GM04504 (cell line): ENCODE measurements at regions not wholly inside any gene's neighbourhood (a gene's known extent, or its start where the extent isn't known, plus 50 kb on each side); places are given as distances from the start of the nearest gene placed in this dataset.
A peak's percentile ranks its signal among the peaks of the same experiment; 100 is the strongest.

ENCODE experiments used
- DNase-seq: peaks from one replicate; pipeline ENCODE4 v3.0.0-alpha.2; 2012; ENCODE audit warnings: low read depth

DNA sequence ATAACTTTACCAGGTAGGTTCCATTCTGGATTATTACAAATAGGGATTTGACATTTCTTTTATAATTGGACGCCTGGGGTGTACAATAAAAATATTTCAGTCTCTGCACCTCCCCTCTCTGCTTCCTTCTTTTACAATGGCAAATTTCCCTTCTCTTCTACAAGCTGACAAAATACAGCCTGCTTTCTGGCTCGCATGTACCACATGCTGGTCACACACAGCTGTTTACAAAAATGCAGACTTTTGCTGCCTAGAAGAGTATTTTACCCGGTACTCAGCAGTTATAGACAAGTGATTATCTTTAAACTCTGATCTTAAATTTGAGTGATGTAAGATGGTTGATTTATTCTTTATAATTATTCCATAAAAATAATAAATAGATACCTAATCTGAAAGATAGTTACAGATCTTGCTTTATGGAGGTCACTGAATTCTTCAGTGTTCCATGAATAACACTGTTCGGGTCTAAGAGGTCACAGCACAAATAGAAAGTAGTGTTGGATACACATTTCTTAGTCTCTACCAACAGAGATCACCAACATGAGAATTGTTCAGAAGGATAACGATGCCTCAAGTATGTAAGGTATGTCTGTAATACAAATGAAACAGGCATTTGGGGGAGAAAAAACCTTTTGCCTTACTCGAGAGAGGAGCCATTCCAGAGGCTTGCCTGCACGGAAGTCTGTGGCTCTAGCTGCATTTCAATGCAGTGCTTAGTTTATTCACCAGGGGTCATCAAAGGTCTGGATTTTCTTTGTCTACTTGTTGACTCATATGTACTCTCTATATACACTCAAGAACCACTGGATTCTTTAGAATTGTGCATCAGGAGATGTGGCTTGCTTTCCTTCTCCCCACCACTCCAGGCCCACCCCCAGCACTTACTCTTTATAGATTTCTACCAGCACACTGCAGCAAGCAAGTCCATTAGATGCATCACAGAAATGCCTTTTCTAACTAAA lies 206.6 kb upstream of the RFX3 start:
- peak; percentile 72 for DNase-seq

DNA sequence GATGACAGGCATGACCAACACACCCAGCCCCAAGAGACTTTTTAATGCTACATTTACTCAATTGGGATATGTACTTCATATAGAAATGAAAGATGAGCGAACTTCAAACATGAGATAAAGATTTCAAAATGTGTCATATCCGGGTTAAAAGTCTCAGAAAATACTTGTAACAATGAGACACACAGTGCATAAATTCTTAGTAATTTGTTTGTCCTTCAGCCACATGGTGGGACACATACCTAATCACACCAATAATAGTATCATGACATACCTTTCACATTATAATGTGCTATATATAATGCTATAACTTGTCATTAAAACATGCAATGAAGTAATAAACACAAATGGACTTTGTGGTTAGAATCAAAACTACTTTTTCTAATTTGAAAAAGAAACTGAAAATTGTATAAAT lies 204.7 kb upstream of the RFX3 start:
- no peak for DNase-seq

DNA sequence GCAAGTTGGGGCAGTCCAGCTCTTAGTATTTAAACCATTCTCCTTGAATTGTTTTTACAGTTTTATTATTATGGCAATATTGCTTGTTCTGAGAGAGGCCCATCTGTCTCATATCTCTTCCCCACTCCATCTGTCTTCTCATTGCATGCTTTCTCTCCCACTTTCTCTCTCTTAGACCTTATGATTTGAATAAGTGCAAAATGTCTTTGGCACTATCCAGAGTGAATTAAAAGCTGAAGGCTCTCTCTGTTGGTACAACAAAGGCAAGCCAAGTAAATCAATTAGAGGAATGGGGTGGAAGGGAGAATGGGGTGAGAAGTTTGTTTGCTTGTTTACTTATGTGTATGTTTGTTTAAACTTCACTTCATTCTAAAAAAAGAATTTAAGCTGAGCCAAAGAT lies 195.3 kb upstream of the RFX3 start:
- no peak for DNase-seq

DNA sequence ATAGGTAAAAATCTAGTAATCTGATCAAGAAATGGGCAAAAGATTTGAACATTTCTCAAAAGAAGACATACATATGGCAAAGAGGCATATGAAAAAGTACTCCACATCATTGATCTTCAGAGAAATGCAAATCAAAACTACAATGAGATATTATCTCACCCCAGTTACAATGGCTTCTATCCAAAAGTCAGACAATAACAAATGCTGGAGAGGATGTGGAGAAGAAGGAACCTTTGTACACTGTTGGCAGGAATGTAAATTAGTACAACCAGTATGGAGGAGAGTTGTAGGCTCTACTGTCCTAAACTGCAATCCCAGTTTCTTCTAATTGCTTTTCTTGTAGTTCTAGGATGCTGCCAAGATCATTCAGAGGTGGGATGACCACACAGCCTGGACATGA lies 193.5 kb upstream of the RFX3 start:
- no peak for DNase-seq

DNA sequence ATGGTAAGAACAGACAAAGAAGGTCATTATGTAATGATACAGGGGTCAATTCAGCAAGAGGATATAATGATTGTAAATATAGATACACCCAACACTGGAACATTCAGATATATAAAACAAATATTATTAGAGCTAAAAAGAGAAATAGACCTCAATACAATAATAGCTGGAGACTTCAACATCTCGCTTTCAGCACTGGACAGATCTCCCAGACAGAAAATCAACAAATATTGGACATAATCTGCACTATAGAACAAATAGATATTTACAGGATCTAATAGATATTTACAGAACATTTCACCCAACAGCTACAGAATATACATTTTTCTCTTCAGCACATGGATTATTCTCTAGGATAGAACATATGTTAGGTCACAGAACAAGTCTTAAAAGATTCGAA lies 190.6 kb upstream of the RFX3 start:
- DNase-seq, result no peak

DNA sequence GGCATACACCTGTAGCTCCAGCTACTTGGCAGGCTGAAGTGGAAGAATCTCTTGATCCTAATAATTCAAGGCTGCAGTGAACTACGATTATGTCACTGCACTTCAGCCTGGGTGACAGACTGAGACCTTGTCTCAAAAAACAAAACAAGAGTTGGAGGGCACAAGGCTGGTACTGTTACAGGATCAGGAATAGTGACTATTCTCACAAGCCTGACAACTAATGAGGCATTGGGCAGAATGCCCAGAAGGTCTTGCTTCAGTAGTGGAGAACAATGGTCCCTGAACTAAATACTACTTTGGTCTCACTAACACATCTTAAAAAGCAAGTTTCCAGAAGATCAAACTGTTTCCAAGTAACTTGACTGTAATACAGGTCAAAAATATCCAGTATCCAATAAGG lies 182.9 kb upstream of the RFX3 start:
- no peak for DNase-seq

DNA sequence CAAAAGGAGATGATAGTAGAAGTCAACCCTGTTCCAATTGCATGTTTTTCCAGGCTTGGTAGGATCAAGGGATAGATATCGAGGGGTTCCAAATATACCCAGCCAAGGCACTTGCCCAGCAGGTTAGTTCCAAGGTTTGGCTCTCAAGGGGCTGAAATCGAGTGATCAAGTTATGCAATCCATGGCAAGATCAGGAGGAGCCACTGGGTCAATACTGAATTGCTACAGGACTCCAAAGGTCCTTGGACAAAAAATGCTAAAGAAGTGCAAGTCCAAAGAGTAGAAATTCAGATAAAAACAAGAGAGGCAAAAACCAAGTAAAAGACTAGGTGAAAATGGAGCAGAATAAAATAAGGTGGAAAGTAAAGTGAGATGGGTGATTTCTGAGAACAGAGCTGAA lies 179.1 kb upstream of the RFX3 start:
- no peak for DNase-seq

DNA sequence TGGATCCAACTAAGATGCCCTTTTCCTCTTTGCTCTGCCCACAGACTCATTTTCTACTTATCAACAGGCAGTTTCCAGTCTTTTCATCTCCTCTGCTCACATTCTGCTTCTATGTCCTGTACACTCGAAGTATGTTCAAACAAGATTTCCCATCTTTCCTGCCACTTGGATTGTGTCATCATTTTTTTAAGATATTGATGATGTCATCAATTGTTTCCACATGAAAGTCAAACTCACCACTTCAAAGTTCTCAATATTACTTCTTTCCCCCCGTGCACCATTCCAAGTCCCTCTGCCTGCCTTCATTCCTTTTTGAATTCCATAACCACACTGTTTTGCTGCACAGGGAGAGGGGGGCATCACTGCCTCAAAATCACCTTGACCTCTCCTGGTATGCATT lies 175.0 kb upstream of the RFX3 start:
- no peak for DNase-seq

DNA sequence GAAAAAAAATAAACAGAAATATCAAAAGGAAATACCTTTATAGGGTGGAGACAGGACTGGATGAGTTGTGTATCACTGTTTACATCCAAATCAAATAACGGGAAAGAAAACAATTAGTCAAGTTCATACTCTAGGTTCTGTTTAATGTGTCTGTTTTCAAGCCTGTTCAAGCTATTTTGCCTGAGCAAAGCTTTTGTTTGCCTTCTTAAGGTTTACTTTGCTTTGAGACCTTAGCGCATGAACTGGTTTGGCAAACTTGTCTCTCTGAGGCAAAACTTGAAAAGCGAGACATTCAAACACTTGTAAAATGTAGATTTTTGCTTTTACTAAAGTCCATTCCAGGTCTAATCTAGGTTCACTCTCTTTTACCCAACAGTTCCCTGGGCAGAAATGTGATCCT lies 174.1 kb upstream of the RFX3 start:
- DNase-seq, result no peak

DNA sequence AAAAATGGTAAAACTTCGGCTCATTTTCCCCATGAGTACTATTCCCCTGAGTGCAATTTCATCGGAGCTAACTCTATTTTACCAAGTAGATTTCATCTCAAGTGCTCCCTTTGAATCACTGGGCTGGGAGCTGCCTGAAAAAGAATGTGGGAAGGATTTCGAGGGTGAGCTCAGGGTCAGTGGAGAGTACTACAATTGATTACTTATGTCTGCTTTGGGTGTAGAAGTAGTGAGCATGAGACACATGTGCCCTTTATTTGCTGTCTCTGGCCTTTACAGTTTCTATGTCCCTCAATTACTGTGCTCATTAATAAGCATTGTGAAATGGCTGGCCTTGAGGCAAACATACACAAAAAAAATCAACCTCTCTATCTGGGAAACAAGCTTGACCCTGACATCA lies 172.7 kb upstream of the RFX3 start:
- DNase-seq, result no peak

DNA sequence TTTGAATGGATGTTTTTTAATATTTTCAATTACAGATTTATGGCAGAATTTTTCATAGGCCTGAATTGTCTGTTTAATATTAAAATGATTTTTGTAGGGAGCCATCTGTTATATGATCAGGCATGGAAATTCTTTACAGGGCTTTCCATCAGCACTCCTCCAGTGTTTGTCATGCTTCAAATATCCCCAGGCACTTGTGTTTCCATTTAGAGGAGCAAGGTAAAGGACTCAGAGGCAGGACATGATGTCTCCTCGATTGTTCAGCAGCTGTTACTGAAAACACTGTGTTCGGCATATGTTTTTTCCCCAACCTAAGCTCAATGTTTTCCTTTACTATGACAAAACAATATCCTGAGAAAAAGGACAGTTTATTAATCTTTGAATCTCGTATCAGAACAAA lies 172.3 kb upstream of the RFX3 start:
- DNase-seq, result no peak

DNA sequence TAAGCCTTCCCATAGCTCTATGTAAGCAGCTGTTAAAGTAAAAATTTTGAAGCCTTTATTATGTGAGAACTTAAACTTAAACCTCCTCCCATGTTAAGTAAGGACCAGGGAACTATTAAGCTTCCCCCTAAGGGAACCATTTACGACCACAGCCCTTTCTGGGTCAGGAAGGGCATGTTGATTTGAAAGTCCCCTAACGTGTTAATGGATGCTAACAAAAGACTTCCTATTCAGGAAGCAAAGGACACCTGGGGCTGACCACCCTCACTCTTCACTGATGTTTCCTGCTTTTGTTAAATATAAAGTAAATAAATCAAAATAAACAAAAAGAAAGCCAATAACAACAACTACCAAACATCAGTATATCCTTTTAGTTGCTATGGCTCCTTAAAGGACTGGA lies 170.6 kb upstream of the RFX3 start:
- no peak for DNase-seq

DNA sequence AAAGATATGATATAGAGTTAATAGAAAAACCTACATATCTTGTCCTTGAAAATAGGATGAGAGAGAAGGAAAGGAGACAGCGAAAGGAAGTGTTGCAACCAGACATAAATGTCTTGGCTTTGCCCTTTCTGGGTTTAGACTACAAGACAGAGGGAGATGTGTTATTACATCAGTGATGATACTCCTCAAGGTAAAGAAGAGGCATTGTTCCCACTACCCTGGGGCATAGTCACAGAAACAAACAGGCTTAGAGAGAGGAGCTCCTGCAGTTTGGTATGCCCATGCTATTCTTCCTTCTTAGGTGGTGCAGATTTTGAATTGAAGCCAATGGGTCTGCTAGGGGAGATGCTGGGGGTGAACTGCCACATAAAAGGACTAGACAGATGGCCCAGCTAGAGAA lies 166.8 kb upstream of the RFX3 start:
- DNase-seq, result no peak

DNA sequence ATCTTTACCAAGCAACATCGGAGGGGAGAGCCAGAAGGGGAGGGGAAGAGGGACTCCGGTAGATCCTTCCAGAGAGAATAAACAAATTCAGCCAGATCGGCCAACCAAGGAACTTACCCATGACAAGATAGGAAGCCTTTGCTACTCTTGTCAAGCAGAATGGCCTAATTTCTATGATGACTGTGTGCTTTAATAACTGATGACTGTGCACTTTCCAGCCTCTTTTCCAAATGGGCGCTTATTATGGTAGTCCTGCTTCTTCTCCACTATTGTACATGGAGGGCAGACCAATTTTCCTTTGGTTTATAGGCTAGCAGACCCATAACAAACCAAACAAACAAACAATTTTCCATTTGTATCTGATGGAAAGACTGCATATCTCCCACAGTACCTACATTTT lies 163.8 kb upstream of the RFX3 start:
- no peak for DNase-seq

DNA sequence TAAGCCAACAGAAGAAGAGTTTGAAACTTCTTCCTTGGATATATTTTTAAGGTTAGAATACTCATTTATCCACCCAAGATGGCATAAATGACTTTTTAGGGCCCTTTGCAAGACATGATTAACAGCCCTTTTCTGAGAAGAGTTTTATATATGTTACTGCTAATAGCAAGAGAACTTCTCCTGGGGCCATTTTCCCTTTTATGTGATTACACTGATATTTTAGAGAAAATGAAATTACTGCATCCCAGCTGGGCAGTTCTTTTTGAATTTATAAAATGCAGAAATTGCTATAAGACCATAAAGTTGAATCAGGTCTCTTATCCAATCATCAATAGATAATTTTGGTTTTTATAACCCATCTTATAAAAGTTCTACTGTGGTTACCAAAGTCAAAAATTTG lies 161.3 kb upstream of the RFX3 start:
- no peak for DNase-seq

DNA sequence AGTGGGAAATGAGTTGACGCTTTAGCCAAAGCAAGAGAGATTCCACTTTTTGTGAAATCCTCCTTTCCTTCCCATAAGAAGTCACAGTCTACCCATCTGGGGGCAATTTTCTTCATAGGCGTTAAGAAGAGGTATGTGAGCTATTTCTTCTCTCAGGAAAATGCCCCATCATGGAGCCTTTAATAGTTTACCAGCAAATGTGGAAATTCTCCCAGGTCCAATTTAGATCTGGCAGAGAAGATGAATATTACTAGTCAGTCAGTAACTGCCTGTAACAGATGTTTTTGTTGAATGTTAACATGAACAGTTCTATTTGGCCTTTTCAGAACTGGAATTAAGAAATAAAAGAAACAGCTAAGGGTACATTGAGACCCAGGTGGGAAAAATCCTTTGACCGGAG lies 156.4 kb upstream of the RFX3 start:
- no peak for DNase-seq

DNA sequence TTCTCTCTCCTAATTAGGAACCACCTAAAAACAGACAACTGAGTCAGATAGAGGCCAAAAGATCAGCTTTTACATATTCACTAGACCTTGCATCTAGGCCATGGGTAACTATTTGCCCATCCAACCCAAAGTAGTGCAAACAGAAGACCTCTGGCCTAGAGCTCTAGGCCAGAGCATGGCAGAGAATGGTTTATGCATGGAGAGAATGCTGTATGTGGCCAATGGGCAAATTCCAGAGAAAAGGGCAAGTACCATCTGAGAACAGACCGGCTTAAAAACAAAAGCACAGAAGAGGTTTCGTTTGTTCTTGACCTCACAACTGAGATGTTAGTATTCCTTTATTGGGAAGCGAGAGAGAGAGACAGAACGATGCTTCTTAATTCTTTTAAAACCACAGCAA lies 151.7 kb upstream of the RFX3 start:
- DNase-seq, result no peak

DNA sequence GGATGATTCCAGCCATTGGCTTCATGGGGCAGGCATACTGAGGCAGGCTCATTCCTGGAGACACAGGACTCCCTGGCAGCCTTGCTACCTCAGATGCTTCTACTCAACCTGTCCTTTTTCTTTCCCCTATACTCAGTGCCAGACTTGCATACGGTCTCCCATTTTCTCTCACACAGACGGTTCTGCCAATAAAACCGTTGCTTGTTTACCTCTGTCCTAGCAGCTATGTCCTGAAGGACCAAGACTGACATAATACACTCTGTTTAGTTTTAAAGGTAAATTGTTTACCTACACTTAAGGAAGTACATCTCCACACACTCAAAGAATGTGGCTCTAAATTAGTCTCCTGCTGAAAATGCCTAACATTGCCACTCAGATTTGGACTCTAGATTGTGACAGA lies 151.0 kb upstream of the RFX3 start:
- DNase-seq, result no peak

DNA sequence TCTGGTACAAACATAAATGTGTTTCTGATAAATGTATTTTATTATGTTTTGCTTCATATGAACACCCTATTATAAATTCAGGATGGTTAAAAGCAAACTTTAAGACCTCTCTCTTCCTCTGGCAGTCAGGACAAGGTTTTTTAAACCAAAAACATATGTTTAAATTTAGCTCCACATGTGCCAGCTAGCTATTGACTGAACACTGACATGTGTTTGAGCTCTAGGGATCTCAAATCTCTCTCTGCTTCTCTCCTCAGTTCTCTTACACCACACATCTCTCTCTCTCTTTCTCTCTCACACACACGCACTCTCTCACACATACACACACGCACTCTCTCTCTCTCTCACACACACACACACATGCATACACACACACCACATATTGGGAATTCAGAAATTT lies 150.1 kb upstream of the RFX3 start:
- DNase-seq, result no peak

DNA sequence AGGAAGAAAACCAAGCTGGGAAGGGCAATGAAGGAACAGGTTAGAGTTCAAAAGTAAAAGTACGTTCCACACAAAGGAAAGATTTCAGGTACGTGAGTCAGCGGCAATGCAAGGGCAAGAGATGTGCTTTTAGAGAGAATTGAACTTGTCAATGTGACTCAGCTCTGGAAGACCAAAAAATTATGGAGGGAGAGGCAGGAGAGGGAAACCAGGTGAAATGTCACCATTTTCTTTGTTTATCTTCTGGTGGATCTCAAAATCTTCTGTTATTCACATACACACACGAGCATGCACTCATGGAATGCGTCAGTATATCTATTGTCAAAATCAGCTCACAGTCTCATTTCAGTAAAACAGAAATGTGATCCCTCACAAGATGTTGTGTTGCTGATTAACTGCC lies 148.8 kb upstream of the RFX3 start:
- no peak for DNase-seq

DNA sequence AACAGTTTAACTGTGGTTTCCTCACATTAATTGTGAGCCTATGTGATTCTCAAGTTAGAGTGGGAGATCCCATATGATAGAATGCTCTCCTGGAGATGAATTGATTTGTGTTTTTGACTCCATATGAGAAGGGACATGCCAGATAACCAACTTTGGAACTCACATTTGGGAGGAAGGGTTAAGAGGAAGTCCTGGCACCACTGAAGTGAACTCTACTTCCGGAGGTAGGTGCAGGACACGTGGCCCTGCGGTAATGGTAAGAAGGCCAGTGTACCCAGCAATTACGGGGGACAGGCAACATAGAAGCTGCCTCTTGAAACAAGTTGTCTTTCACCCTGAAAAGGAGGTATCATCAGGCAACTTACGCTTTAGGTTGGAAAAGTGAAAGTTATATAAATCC lies 146.6 kb upstream of the RFX3 start:
- DNase-seq, result no peak

DNA sequence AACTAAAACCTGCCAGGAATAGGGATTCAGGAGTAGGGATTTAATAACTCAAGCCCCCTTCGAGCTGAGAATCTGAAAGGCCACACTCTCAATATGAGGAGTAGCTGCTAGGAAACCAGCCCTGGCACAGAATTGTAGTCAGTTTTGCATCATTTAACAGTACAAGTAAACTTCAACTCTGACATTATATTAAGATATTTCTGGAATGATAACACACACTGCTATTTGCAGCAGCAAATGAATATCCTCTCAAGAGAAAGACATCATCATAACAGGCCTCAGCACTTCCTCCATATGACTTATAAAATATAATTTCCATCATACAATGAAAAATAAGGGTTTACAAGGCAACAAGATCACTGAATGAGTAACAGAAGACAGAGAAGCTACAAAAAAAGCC lies 138.2 kb upstream of the RFX3 start:
- DNase-seq, result no peak

DNA sequence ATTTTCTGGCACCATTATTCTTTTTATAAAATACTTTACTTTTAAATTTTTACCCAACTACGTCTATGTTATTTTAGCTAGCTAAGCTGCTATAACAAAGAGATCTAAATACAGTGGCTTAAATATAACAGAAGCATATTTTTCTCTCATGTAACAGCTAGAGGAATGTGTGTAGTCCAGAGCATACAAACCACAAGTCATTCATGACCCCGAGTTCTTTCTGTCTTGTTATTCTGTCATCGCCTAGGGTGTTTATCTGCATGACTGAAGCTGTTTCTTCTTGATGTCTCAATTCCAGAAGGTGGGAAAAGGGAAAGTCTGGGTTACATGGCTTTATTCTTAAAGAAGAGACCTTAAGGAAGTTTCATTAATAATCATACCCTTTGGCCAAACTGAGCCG lies 136.9 kb upstream of the RFX3 start:
- DNase-seq, result no peak

DNA sequence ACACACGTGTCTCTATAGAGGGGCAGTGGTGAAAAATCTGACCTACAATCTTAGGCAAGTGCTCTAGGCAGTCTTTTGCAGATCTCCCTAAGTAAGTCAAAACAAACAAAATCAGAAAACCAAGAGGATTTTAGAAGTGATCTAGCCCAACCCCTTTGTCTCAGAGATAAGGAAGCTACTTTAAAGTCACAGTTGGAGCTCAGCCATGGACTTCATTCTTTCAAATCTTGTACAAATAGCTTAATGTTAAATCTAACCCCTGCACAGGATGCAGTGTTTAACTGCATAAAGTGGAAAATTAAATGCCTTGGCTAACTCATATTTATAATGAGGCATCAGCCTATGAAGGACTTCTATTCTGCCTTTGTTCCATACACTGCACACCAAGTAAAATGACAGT lies 135.1 kb upstream of the RFX3 start:
- DNase-seq, result no peak
